GM12801 (cell line): ENCODE measurements at regions not wholly inside any gene's neighbourhood (a gene's known extent, or its start where the extent isn't known, plus 50 kb on each side); places are given as distances from the start of the nearest gene placed in this dataset.

ENCODE experiments used
- TF ChIP-seq, protein P1 (sequence below): IDR thresholded peaks from one replicate; pipeline ENCODE4 v1.5.1; 2011; ENCODE audit warnings: control low read depth; ENCODE audit not compliant: insufficient read length; ENCODE audit errors: extremely low read depth

- TF ChIP-seq, protein P1, sequence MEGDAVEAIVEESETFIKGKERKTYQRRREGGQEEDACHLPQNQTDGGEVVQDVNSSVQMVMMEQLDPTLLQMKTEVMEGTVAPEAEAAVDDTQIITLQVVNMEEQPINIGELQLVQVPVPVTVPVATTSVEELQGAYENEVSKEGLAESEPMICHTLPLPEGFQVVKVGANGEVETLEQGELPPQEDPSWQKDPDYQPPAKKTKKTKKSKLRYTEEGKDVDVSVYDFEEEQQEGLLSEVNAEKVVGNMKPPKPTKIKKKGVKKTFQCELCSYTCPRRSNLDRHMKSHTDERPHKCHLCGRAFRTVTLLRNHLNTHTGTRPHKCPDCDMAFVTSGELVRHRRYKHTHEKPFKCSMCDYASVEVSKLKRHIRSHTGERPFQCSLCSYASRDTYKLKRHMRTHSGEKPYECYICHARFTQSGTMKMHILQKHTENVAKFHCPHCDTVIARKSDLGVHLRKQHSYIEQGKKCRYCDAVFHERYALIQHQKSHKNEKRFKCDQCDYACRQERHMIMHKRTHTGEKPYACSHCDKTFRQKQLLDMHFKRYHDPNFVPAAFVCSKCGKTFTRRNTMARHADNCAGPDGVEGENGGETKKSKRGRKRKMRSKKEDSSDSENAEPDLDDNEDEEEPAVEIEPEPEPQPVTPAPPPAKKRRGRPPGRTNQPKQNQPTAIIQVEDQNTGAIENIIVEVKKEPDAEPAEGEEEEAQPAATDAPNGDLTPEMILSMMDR, result no peak
These were observed 103.3 kb upstream of the CIBAR2 start for GRCh38 chr16:85215478-85216118.

GRCh38 chr16:85216522-85217375 lies 104.5 kb upstream of the CIBAR2 start:
- TF ChIP-seq, protein P1, result no peak

DNA sequence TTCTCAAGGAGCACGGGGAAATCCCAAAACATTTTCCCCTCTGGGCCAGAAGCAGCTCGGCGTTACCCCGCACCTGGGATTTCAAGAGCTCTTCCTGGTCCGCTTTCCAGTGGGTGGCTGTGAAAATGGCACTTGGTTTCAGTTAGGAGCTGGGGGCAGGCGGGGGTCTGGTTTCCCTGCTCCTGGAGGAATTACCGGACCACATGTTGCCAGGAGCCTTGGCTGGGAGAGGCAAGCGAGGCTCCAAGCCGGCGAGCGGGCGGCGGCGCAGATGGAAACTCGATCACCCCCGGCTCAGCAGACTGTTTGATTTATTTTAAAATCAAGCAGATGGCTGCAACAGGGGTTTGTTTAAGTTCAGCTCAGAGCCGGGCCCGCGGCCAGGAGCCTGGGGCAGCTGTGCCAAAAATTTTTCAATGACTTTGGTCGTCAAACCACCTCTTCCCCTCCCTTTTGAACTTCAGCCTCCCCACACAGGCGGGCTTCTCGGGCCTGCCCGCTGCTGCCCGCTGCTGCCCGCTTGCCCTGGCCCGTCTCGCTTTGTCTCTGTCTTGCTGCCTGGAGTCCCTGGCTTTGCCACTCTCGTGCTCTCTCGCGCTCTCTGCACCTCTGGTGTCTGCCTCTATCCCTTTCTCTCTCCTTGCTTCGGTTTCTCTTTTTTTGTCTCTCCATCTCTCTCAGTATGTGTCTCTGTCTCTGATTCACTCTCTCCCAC lies 108.0 kb upstream of the CIBAR2 start:
- TF ChIP-seq, protein P1, result no peak

DNA sequence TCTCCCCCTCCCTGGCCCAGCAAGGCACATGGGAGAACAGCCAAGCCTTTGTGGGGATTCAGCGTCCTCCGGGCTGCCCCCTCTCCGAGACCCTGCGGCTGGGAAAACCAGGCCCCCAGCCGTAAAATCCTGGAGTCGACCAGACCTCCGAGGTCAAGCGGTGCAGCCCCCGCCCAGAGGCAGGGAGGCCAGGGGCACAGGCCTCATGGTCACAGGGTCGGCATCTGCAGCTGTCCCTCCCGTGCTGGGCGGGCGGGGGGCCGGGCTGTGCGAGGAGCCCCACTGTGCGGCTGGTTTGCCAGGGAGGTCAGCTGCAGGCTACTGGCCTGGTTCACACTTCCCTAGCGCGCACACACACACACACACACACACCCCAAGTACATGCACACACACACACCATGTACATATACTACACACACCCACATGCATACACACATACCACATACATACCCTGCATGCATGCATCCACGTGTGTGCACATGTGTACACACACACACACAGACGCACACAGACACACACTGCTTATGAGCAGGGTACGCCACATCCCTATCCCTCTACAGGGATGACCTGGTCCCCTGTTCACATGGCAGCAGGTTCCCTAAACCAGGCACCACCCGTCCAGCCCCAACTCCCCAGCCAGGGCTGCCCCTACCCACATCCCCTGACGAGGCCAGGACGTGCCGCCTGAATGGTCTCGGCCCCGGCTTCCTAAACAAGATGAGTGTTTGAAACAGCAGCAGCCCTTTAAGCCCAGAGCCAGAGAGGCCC lies 108.9 kb upstream of the CIBAR2 start:
- TF ChIP-seq, protein P1, result no peak

GRCh38 chr16:85221771-85222154 lies 109.5 kb upstream of the CIBAR2 start:
- TF ChIP-seq, protein P1, result no peak

GRCh38 chr16:85222155-85222863 lies 110.0 kb upstream of the CIBAR2 start:
- TF ChIP-seq, protein P1, result no peak
